SK-N-SH treated with all-trans-retinoic acid at 6 μM for 48 hours (cell line): ENCODE measurements at regions not wholly inside any gene's neighbourhood (a gene's known extent, or its start where the extent isn't known, plus 50 kb on each side); places are given as distances from the start of the nearest gene placed in this dataset.

Source experiments
- RARB ChIP-seq: fragments of 250-450 bp; sonication (Bioruptor Pico); IDR thresholded peaks from 2 replicates; pipeline ENCODE4 v1.8.0; 2021; ENCODE audit warnings: mild to moderate bottlenecking, moderate library complexity
- TCF4 ChIP-seq: fragments of 250-450 bp; sonication (Bioruptor Pico); IDR thresholded peaks from 2 replicates; pipeline ENCODE4 v1.8.0; 2021; ENCODE audit warnings: mild to moderate bottlenecking, moderate library complexity, borderline replicate concordance
- ZFP30 ChIP-seq: fragments of 450-650 bp; formaldehyde crosslinking; IDR thresholded peaks from 2 replicates; pipeline ENCODE4 v1.5.0; 2022; ENCODE audit warnings: mild to moderate bottlenecking, moderate library complexity
- TF ChIP-seq, protein P1 (sequence below): fragments of 250-450 bp; sonication (Bioruptor Pico); IDR thresholded peaks from 2 replicates; pipeline ENCODE4 v1.8.0; 2020; ENCODE audit warnings: mild to moderate bottlenecking, moderate library complexity, borderline replicate concordance
- TF ChIP-seq, protein P2 (sequence below): fragments of 250-450 bp; sonication (Bioruptor Pico); IDR thresholded peaks from 2 replicates; pipeline ENCODE4 v1.5.1; 2020; ENCODE audit warnings: low read depth, mild to moderate bottlenecking, moderate library complexity
- TF ChIP-seq, protein P3 (sequence below): fragments of 250-450 bp; sonication (Bioruptor Pico); IDR thresholded peaks from 2 replicates; pipeline ENCODE4 v1.5.0; 2020; ENCODE audit warnings: mild to moderate bottlenecking, moderate library complexity
- TF ChIP-seq, protein P4 (sequence below): fragments of 250-450 bp; sonication (Bioruptor Pico); IDR thresholded peaks from 2 replicates; pipeline ENCODE4 v1.5.1; 2021; ENCODE audit warnings: mild to moderate bottlenecking, moderate library complexity

DNA sequence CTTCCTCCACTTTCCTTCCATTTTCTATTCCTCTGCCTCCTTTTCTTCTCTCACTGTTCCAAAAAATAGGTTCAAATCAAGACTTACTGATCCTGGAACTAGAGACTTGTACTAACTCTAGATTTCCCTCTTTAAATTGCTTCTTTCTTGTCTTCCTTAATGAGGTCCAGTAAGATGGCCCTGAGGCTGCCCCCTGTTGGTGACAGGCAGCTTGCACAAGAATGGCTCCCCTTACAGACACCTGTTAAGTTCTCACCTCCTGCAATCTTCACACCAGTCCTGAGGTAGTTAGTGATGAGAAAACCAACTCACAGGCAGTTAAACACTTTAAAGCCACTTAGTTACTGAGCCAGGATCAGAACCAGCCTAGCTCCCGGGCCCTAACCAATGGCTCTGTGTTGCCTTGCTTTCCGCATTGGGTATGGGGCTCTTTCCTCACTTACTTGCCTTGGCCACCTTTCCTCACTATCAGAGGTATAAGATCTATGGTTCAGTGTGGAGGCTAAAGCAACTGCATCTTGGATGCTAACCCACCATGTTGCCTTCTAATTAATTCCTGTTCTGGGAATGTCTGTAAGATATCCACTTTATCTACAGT lies 130.6 kb downstream of the AKAIN1 start:
- TF ChIP-seq TCF4 (CRISPR knock-in tag) (no peak), ZFP30 (CRISPR knock-in tag) (no peak), RARB (CRISPR knock-in tag) (no peak)
- TF ChIP-seq, protein P1, sequence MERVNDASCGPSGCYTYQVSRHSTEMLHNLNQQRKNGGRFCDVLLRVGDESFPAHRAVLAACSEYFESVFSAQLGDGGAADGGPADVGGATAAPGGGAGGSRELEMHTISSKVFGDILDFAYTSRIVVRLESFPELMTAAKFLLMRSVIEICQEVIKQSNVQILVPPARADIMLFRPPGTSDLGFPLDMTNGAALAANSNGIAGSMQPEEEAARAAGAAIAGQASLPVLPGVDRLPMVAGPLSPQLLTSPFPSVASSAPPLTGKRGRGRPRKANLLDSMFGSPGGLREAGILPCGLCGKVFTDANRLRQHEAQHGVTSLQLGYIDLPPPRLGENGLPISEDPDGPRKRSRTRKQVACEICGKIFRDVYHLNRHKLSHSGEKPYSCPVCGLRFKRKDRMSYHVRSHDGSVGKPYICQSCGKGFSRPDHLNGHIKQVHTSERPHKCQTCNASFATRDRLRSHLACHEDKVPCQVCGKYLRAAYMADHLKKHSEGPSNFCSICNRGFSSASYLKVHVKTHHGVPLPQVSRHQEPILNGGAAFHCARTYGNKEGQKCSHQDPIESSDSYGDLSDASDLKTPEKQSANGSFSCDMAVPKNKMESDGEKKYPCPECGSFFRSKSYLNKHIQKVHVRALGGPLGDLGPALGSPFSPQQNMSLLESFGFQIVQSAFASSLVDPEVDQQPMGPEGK (CRISPR knock-in tag), result no peak
- TF ChIP-seq, protein P2, sequence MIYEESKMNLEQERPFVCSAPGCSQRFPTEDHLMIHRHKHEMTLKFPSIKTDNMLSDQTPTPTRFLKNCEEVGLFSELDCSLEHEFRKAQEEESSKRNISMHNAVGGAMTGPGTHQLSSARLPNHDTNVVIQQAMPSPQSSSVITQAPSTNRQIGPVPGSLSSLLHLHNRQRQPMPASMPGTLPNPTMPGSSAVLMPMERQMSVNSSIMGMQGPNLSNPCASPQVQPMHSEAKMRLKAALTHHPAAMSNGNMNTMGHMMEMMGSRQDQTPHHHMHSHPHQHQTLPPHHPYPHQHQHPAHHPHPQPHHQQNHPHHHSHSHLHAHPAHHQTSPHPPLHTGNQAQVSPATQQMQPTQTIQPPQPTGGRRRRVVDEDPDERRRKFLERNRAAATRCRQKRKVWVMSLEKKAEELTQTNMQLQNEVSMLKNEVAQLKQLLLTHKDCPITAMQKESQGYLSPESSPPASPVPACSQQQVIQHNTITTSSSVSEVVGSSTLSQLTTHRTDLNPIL (CRISPR knock-in tag), result no peak
- TF ChIP-seq, protein P3, sequence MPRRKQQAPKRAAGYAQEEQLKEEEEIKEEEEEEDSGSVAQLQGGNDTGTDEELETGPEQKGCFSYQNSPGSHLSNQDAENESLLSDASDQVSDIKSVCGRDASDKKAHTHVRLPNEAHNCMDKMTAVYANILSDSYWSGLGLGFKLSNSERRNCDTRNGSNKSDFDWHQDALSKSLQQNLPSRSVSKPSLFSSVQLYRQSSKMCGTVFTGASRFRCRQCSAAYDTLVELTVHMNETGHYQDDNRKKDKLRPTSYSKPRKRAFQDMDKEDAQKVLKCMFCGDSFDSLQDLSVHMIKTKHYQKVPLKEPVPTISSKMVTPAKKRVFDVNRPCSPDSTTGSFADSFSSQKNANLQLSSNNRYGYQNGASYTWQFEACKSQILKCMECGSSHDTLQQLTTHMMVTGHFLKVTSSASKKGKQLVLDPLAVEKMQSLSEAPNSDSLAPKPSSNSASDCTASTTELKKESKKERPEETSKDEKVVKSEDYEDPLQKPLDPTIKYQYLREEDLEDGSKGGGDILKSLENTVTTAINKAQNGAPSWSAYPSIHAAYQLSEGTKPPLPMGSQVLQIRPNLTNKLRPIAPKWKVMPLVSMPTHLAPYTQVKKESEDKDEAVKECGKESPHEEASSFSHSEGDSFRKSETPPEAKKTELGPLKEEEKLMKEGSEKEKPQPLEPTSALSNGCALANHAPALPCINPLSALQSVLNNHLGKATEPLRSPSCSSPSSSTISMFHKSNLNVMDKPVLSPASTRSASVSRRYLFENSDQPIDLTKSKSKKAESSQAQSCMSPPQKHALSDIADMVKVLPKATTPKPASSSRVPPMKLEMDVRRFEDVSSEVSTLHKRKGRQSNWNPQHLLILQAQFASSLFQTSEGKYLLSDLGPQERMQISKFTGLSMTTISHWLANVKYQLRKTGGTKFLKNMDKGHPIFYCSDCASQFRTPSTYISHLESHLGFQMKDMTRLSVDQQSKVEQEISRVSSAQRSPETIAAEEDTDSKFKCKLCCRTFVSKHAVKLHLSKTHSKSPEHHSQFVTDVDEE (CRISPR knock-in tag), result no peak
- TF ChIP-seq, protein P4, sequence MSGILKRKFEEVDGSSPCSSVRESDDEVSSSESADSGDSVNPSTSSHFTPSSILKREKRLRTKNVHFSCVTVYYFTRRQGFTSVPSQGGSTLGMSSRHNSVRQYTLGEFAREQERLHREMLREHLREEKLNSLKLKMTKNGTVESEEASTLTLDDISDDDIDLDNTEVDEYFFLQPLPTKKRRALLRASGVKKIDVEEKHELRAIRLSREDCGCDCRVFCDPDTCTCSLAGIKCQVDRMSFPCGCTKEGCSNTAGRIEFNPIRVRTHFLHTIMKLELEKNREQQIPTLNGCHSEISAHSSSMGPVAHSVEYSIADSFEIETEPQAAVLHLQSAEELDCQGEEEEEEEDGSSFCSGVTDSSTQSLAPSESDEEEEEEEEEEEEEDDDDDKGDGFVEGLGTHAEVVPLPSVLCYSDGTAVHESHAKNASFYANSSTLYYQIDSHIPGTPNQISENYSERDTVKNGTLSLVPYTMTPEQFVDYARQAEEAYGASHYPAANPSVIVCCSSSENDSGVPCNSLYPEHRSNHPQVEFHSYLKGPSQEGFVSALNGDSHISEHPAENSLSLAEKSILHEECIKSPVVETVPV (CRISPR knock-in tag), result no peak
